HEK293T (cell line): ENCODE measurements at regions not wholly inside any gene's neighbourhood (a gene's known extent, or its start where the extent isn't known, plus 50 kb on each side); places are given as distances from the start of the nearest gene placed in this dataset.

Source experiments
- ARNT ChIP-seq: fragments of 450-650 bp; IDR thresholded peaks from 2 replicates; pipeline ENCODE4 v1.6.1; 2017; ENCODE audit warnings: mild to moderate bottlenecking
- BHLHE40 ChIP-seq: fragments of 450-650 bp; IDR thresholded peaks from 2 replicates; pipeline ENCODE4 v1.6.1; 2016; ENCODE audit warnings: mild to moderate bottlenecking, moderate library complexity, borderline replicate concordance
- CTBP1 ChIP-seq: fragments of 450-650 bp; IDR thresholded peaks from 2 replicates; pipeline ENCODE4 v1.6.1; 2016; ENCODE audit warnings: borderline replicate concordance
- ELF4 ChIP-seq: fragments of 450-650 bp; IDR thresholded peaks from 2 replicates; pipeline ENCODE4 v1.6.1; 2017; ENCODE audit warnings: antibody characterized with exemption
- FOXA1 ChIP-seq: fragments of 450-650 bp; IDR thresholded peaks from 2 replicates; pipeline ENCODE4 v1.6.1; 2016; ENCODE audit warnings: mild to moderate bottlenecking
- FOXK2 ChIP-seq: fragments of 450-650 bp; IDR thresholded peaks from 2 replicates; pipeline ENCODE4 v1.6.1; 2016; ENCODE audit warnings: mild to moderate bottlenecking
- FOXM1 ChIP-seq: fragments of 450-650 bp; IDR thresholded peaks from 2 replicates; pipeline ENCODE4 v1.6.1; 2017; ENCODE audit warnings: mild to moderate bottlenecking, borderline replicate concordance
- HDGF ChIP-seq: fragments of 450-650 bp; IDR thresholded peaks from 2 replicates; pipeline ENCODE4 v1.6.1; 2017; ENCODE audit warnings: antibody characterized with exemption, borderline replicate concordance
- L3MBTL2 ChIP-seq: fragments of 450-650 bp; conservative IDR thresholded peaks from 2 replicates; pipeline ENCODE4 v1.6.1; 2016; ENCODE audit warnings: mild to moderate bottlenecking
- LEF1 ChIP-seq: fragments of 450-650 bp; IDR thresholded peaks from 2 replicates; pipeline ENCODE4 v1.6.1; 2017; ENCODE audit warnings: mild to moderate bottlenecking, borderline replicate concordance
- SP1 ChIP-seq: fragments of 450-650 bp; IDR thresholded peaks from 2 replicates; pipeline ENCODE4 v1.6.1; 2017
- SUZ12 ChIP-seq: fragments of 450-650 bp; IDR thresholded peaks from 2 replicates; pipeline ENCODE4 v1.6.1; 2016; ENCODE audit warnings: mild to moderate bottlenecking
- TARDBP ChIP-seq: fragments of 450-650 bp; IDR thresholded peaks from 2 replicates; pipeline ENCODE4 v1.6.1; 2016
- ZNF384 ChIP-seq: fragments of 450-650 bp; IDR thresholded peaks from 2 replicates; pipeline ENCODE4 v1.6.1; 2016

DNA sequence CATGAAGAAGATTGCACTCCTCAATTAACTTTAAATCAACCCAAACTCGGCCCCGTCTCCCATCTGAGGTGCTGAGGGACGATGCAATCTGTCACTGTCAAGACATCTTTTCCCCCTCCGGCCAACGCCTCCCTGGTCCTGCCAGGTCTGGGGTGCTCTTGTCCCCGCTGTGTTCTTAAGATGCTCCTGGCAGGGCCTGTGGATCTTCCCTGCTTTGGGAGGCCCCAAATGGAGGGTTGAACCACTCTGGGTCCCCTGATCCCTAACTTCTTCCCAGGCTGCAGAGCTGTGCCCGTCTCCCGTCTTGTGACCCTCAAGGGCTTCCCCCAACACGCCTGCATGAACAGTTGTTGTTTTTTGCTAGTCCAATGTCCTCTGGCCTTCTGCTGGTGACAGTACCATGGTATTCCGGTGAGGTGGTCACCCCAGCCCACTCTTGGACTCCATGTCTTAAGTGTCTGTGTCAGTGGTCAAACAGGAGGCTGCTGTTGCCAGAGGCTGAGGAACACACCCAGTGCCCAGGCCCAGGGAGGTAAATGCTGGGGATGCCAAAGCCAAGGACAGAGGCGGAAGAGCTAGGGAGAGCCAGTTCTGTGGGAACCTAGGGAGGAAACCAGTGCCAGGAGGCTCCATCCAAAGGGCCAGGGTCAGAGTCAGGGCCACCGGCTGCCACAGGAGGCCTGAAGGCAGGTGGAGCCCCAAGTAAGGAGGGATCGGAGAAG is 70.6 kb upstream of the SHANK2 start:
- TF ChIP-seq ARNT (no peak), CTBP1 (no peak), ELF4 (no peak), SUZ12 (no peak), SP1 (no peak), LEF1 (no peak), HDGF (no peak), TARDBP (no peak), FOXM1 (no peak), FOXA1 (no peak), L3MBTL2 (no peak), BHLHE40 (no peak), FOXK2 (no peak), ZNF384 (no peak)
